ENCODE measurements at regions not wholly inside any gene's neighbourhood (a gene's known extent, or its start where the extent isn't known, plus 50 kb on each side); places are given as distances from the start of the nearest gene placed in this dataset.

DNA sequence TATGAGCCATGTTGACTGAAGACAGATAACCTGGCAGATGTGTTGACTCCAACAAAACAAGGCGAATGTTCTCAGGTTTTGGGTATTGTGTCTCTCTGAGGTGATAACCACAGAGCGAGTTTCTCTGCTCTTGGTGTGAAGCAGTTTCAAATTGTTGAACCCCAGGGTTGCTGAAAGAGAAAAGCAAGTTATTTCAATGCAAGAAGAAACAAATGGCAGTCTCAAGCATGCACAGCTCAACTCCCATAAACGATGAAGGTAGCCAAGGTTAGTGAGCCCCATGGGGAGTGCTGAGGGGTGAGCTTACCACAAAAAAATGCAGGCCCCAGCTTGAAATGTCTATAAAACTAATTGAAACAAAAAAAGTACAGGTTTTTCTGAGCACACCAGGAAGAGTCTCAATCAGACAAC lies 220.8 kb upstream of the DAPK1 start:
- intact Hi-C loops (cut with micrococcal nuclease): no loop called here

DNA sequence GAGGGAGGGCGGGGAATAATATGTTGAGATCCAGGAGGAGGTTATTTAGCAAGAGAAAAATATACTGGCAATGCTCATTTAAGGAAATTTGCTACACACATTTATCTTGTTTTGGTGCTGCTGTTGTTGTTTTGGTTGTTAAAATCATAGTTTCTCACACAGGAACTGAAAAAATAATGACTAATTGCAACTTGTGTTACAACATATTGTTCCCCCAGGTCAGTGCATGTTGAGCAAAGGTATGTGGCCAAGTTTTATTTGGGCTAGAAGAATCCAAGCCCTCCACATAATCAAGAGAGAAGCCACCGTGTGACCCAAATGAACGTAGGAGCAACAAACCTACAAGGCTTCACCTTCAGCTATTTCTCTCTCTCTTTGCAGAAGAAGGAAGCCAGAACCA lies 220.3 kb upstream of the DAPK1 start:
- intact Hi-C loops (cut with micrococcal nuclease): no loop called here

DNA sequence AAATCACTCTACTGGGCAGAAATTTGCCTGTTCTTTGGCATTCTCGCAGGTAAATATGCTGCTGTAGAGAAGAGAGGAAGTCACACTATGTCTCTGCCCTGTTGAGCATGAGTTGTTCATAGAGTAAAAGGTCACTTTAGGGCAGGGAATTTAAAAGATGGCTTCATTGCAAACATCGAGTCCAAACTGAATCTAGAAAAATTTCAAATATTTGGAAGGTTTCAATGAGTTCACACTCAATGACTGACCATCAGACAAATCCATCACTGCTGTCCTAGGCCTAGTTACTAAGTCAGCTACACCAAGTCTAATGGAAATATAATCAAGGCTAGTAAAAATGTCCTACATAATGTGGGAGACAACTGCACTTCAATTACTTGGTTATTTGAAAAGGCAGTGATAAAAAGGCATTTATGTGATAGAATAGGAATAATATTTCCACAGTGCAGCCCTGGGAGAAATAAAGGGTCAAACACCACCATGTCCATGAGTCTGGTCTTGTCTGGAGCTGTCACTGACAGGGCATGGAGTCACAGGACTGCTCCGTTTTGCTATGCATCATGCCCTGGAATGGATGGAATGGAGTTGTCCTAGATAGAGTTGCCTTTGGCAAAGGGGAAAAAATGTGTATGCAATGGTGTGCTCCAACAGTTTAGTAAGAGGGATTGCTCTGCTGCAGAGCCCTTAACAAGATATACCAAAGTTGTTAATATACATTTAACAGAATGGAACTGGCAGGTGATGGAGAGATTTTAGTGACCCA lies 218.5 kb upstream of the DAPK1 start:
- intact Hi-C loops (cut with micrococcal nuclease): no loop called here

DNA sequence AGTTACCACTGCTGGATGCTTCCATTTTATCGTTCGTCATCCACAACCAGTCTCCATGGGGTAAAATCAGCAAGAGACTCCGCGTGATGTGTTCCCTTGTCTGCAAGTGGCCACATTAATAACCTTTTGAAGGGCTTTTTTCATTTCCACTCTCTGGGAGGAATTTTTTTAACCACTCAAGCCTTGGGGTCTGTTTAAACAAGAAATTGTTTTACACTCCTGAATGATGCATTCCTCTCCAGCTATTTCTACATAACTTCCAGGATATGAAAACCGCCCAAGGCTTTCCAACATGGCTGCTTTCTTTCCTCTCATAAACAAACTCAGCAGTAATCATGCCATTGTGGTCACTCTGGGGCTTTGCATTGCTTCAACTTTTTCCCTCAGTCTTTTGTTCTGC lies 217.2 kb upstream of the DAPK1 start:
- intact Hi-C loops (cut with micrococcal nuclease): no loop called here

- intact Hi-C loops (cut with micrococcal nuclease): no loop called here
Measured at GRCh38 chr9:87282538-87282937, 215.1 kb upstream of the DAPK1 start.

DNA sequence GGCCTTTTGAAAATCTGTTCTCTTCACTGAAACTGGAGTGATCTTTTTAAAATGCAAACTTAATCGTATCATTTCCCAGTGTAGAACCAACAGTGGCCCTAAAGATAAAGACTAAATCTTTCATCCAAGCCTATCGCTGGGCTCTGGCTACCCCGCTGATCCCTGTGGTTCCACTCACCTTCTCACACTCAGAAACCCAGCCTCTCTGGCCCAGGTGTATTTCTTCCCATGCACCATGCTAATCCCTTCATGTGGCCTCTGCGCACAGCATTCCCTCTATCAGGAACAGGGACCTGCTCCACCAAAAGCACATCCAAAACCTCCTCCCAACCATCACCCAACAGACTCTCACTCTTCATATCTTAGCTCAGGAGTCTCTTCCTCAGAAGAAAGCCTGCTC lies 214.1 kb upstream of the DAPK1 start:
- intact Hi-C loops (cut with micrococcal nuclease): no loop called here

DNA sequence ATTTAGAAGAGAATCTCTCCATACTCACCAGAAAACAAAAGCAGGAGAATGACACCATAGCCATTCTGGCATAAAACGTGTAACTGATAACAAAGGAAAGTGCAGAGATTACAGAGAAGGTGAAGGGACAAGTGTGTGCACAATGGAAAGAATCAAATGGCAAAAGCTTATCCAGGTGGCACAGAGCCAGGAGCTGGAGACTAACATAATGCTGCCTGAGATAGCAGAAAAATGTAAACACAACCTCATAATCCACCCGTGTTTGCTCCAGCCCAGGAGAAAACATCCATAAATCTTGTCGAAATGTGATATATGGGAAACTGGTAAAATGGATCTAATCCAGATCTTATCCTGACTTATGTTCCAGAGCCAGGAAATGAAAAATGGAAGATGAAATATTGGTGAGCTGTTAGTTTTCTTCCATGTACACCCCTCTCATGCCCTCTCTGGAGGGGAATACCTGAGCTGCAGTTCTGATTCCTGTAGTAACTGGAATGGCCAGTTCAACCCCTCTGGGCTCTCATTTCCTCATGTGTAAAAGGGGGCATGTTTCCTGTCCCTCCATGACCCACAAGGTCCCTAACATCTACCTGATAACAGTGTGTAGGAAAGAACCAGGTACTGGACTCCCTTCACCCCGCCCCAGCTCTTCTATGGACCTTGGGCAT lies 212.3 kb upstream of the DAPK1 start:
- intact Hi-C loops (cut with micrococcal nuclease): no loop called here

- intact Hi-C loops (cut with micrococcal nuclease): no loop called here
Measured at GRCh38 chr9:87286506-87286905, 211.2 kb upstream of the DAPK1 start.

DNA sequence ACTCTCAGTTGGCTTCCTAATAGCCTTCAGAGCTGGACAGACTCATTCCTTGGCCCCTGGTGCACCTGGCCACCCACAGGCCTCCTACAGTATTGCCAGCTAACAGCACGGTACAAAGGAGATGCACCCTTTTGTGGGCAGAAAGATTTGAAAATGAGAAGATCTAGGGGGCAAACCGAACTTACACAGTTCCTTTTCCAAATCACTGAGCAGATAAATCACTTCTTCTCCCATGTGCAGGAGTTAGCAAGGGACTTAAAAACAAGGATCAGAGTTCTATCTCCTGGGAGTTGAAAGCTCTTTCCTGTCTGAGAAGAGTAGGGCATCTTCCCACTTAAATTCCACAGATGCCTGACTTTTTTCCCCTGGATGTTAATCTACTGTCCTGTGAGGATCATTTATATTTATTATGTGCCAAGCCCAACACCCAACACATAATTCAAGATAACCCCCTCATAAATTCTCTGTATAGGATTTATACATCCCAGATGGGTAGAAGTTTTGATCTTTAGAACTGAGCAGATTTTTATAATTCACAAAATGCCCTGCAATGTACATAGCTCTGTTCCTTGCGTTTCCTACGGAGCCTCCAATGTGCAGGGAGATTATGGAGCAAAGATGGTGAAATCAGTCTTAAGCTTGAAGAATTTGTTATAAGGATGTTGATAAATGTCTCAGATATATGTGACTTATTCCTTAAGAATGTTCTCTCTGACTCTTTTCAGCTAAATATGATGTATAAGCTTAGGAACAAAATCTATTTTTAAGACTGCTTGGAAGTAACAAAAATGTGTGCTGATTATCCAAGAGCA lies 207.2 kb upstream of the DAPK1 start:
- intact Hi-C loops (cut with micrococcal nuclease): no loop called here

DNA sequence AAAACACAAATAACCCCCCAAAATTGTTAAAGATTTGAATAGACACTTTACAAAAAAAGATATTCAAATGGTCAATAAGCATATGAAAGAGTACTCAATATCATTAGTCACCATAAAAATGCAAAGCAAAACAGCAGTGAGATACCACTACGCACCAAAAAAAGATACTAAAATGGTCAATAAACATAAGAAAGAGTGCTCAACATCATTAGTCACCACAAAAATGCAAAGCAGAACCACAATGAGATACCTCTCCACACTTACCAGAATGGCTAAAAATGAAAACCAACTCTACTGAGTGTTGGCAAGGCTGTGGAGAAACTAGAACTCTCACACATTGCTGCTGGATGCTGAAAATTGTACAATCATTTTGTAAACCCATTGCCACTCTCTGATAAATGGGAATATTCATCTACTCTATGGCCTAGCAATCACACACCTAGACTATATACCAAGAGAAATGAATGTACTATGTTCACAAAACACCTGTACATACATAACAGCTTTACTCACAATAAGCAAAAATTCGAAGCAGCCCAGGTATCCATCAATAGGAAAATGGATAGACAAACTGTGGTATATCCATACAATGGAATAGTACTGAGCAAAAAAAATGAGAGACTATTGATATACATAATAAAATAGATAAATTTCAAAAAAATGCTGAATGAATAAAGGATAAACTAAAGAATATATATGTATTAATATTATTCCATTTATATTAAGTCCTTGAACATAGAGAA lies 205.0 kb upstream of the DAPK1 start:
- intact Hi-C loops (cut with micrococcal nuclease): no loop called here

- intact Hi-C loops (cut with micrococcal nuclease): no loop called here
Measured at GRCh38 chr9:87294126-87294525, 203.5 kb upstream of the DAPK1 start.

DNA sequence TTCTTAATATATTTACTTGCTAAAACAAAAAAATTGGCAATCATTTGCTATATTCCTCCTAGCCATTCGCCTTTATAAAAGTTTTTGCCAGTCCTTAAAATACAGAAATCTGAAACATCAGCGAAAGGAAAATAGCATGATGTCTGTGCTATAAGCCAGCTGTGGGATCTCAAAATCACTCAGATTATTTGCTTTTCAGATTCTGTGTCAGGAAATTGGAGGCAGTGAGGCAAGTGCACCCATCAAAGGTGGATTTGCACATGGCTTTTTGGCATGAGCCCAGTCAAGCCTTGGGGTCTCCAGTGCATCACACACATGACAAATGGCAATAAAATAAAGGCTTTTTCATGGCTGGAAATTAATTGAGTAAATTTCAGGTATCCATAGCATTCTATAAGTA lies 196.8 kb upstream of the DAPK1 start:
- intact Hi-C loops (cut with micrococcal nuclease): no loop called here

GRCh38 chr9:87301371-87301770 lies 196.3 kb upstream of the DAPK1 start:
- intact Hi-C loops (cut with micrococcal nuclease): no loop called here

- intact Hi-C loops (cut with micrococcal nuclease): no loop called here
Measured at GRCh38 chr9:87305151-87305550, 192.5 kb upstream of the DAPK1 start.

DNA sequence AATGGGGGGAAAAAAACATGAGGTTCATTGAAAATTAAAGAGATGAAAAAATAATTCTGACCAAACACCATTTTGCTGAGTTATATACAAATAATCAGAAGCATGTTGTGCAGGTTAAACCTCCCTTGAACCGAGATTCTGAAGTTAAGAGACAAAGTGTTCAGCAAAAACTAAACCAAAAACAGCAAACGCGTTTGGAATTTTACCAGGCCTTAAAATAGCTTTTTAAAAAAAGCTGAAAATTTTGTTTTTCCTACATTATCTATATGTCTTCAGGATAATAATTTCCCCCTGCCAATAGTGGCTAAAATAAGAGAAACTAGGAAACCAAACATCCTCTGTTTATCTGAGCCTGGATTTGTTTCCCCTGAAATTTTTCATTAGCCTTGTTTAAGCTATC lies 191.7 kb upstream of the DAPK1 start:
- intact Hi-C loops (cut with micrococcal nuclease): no loop called here

- intact Hi-C loops (cut with micrococcal nuclease): no loop called here
Measured at GRCh38 chr9:87307848-87308247, 189.8 kb upstream of the DAPK1 start.

GRCh38 chr9:87309236-87309635 lies 188.4 kb upstream of the DAPK1 start:
- intact Hi-C loops (cut with micrococcal nuclease): no loop called here

DNA sequence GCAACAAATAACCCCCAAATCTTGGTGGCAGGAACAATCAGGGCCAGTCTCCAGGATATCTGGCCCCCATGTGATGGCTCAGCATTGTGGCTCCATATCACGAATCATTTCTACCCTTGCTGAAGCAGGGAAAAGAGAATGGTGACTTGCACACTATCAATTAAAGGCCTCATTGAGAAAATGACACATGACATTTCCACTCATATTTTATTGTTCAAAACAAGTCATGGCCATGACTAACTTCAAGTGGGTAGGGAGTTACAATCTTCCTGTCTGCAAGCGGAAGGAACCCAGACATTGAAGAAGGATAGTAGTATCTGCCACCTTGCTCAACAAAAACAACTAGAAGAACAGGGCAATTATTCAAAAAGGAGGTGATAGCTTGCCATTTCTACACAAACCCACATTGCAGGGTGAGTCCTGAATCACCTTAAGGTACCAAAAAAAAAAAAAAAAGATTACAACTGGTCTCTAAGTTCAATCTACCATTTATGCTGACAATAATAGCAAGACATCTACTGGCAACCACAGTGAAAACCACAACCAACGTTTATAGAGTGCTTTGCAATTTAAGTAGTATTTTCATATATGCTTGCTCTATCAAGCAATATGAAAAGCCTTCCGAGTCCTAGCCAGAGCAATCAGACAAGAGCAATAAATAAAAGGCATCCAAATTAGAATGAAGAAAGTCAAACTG lies 186.7 kb upstream of the DAPK1 start:
- intact Hi-C loops (cut with micrococcal nuclease): no loop called here

- intact Hi-C loops (cut with micrococcal nuclease): no loop called here
Measured at GRCh38 chr9:87319656-87320055, 178.0 kb upstream of the DAPK1 start.

- intact Hi-C loops (cut with micrococcal nuclease): no loop called here
Measured at GRCh38 chr9:87320146-87320884, 177.4 kb upstream of the DAPK1 start.

All from T-helper 1 cell treated with Interleukin-12 subunit alpha and Interleukin-12 subunit beta and Interleukin-4 antibody, amounts not matched to agents 30 ng/mL and 1 ng/mL, for 36 hours (primary cell).